Fibroblast of skin of scalp (primary cell): ENCODE measurements at regions not wholly inside any gene's neighbourhood (a gene's known extent, or its start where the extent isn't known, plus 50 kb on each side); places are given as distances from the start of the nearest gene placed in this dataset.

Experiments
- DNase-seq: peaks from one replicate; pipeline ENCODE4 v3.0.0-alpha.2; 2013

- peak; percentile 4 for DNase-seq
Measured at GRCh38 chr13:77994166-77994565, 75.5 kb upstream of the EDNRB start.

- no peak for DNase-seq
Measured at GRCh38 chr13:77991003-77991402, 72.4 kb upstream of the EDNRB start.

DNA sequence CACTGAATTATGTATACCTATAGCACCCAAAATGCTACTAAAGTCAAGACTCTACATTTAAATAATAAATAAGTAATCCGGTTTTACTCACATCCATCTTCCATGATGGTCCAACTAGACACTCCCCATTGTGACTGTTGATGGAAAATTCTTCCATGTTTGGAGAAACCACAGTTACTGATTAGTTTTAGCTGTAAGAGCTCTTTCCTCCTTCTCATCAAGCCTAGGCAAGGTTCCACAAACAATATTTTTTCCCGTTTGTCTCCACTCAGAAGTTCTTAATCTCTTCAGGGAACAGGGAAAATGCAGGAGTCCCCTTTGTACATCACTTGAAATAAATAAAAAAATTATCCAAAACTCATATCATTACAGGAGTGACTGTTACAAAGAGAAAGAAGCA lies 70.7 kb upstream of the EDNRB start:
- no peak for DNase-seq

- DNase-seq: no peak
Measured at GRCh38 chr13:77988355-77988754, 69.7 kb upstream of the EDNRB start.

DNA sequence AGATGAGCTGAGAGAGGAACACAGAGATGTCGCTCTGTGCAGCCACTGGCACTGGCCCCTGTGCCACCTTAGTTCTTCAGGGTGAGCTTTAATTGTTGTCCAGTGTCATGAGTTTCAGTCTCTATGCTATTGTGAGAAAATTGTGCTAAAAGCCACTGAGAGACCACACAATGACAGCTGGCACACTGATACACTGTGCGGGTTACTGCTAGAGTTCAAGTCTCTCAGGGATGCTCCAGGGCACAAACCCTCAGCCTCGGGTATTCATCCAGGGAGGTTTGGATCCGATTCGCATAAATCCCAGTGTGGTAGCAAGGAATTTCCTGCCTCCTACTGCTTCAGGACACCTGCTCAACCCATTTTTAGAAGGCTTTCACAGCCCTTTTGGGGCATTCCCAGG lies 68.1 kb upstream of the EDNRB start:
- no peak for DNase-seq

GRCh38 chr13:77985866-77986636 lies 67.4 kb upstream of the EDNRB start:
- no peak for DNase-seq

- peak; percentile 7 for DNase-seq
Measured at GRCh38 chr13:77981281-77981881, 62.8 kb upstream of the EDNRB start.

DNA sequence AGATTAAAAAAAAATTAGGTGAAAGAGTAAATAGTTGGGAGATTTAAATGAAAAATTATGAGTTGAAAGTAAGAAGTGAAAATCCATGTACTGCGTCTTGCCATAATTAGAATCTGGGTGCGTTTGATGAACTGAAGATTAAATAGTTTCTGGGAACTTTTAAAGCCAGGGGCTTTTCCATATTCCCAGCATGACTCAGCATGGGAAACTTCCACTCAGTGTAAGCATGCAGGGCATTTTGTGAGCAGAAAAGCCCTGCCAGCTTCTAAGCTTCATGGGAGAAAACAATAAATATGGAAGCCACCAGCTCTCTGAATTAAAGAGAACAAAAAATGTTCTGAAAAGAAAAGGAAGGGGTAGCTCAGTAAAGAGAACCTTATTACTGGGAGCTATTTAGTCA lies 62.0 kb upstream of the EDNRB start:
- DNase-seq: peak; percentile 78

GRCh38 chr13:77979721-77980385 lies 61.2 kb upstream of the EDNRB start:
- no peak for DNase-seq

GRCh38 chr13:77975358-77976042 lies 56.9 kb upstream of the EDNRB start:
- no peak for DNase-seq

GRCh38 chr13:77969299-77969698 lies 50.7 kb upstream of the EDNRB start:
- DNase-seq: no peak
